Neural progenitor cell (in vitro differentiated cells): ENCODE measurements at regions not wholly inside any gene's neighbourhood (a gene's known extent, or its start where the extent isn't known, plus 50 kb on each side); places are given as distances from the start of the nearest gene placed in this dataset.

Experiments
- EZH2 ChIP-seq: fragments of 200-600 bp; sonication (generic); IDR thresholded peaks from 2 replicates; pipeline ENCODE4 v1.6.1; 2017; ENCODE audit warnings: antibody characterized with exemption, mild to moderate bottlenecking, moderate library complexity
- EZH2phosphoT487 ChIP-seq: fragments of 200-600 bp; sonication (generic); IDR thresholded peaks from 2 replicates; pipeline ENCODE4 v1.6.1; 2017; ENCODE audit warnings: antibody characterized with exemption
- TF ChIP-seq, protein P1 (sequence below): fragments of 200-600 bp; sonication (generic); IDR thresholded peaks from 2 replicates; pipeline ENCODE4 v1.5.1; 2017; ENCODE audit warnings: antibody characterized with exemption, mild to moderate bottlenecking

DNA sequence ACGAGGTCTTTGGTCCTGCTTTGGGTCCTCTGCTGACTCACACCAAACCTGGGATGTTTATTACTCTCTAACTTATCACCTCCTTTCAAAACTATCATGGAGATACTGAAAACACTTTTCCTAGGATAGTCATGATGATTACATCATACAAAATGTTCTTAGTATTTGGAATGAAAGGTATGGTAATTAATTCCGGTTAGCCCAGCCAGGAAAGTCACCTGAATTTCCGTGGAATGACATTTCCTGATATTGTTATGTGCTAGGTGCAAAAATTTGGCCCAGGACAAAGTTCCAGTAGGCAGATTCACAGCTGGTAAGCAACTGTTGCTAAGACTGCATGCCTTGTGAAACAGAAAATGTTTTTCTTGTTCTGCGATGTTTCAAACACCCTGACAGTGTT, 203.4 kb downstream of the ZNF648 start:
- TF ChIP-seq, protein P1, sequence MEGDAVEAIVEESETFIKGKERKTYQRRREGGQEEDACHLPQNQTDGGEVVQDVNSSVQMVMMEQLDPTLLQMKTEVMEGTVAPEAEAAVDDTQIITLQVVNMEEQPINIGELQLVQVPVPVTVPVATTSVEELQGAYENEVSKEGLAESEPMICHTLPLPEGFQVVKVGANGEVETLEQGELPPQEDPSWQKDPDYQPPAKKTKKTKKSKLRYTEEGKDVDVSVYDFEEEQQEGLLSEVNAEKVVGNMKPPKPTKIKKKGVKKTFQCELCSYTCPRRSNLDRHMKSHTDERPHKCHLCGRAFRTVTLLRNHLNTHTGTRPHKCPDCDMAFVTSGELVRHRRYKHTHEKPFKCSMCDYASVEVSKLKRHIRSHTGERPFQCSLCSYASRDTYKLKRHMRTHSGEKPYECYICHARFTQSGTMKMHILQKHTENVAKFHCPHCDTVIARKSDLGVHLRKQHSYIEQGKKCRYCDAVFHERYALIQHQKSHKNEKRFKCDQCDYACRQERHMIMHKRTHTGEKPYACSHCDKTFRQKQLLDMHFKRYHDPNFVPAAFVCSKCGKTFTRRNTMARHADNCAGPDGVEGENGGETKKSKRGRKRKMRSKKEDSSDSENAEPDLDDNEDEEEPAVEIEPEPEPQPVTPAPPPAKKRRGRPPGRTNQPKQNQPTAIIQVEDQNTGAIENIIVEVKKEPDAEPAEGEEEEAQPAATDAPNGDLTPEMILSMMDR: no peak
- no peak for TF ChIP-seq EZH2
- no peak for TF ChIP-seq EZH2phosphoT487
